ENCODE measurements at regions not wholly inside any gene's neighbourhood (a gene's known extent, or its start where the extent isn't known, plus 50 kb on each side); places are given as distances from the start of the nearest gene placed in this dataset.

DNA sequence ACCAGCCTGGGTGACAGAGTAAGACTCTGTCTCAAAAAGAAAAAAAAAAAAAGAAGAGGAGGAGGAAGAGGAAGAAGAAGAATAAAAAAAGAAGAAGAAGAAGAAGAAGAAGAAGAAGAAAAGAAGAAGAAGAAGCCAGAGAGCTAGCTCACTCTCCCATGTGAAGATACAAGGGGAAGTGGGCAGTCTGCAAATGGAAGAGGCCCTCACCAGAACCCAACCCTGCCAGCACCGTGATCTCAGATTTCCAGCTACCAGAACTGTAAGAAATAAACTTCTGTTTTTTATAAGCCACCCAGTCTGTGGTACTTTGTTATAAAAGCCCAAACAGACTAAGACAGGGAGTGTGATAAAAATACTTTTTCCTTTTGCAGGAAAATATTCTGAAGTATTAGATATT, 130.7 kb downstream of the ETNK1 start:
- Histone ChIP-seq H3K36me3 (ENCODE audit: control insufficient read depth, insufficient read depth, low read length) (no peaks in the 10 kb centered on the region), H3K27me3 (ENCODE audit: control insufficient read depth, insufficient read depth, low read length) (no peaks in the 10 kb centered on the region), H3K4me1 (ENCODE audit: control insufficient read depth, insufficient read depth, low read length) (no peaks in the 10 kb centered on the region), H3K4me3 (ENCODE audit: low read length) (no peak overlapping the region), H3K9me3 (ENCODE audit: control insufficient read depth, insufficient read depth, low read length) (no peaks in the 10 kb centered on the region), H3K27ac (ENCODE audit: low read length) (no peak overlapping the region)
- no peaks in the 10 kb centered on the region for H3K4me1 Mint-ChIP-seq
- H3K36me3 Mint-ChIP-seq = no peaks in the 10 kb centered on the region
- intact Hi-C loops (cut with micrococcal nuclease) = no loop called here
- WGBS (ENCODE audit: insufficient coverage) = 0% methylated on average over 1 of the region's 1 CpG
- peaks cover 3 to 4% of the 10 kb centered on the region in 2 donors for H3K9me3 Mint-ChIP-seq
- ATAC-seq (no peak), DNase-seq (no peak)
- H3K27me3 Mint-ChIP-seq (ENCODE audit: low read depth in 2 of 2) = no peaks in the 10 kb centered on the region
- H3K4me3 Mint-ChIP-seq = no peak overlapping the region
- no peak for TF ChIP-seq CTCF (IDR thresholded peaks at IDR 0.05)
- no peak overlapping the region for H3K27ac Mint-ChIP-seq

- 80% methylated on average over 7 of the region's 8 CpGs for WGBS (ENCODE audit: insufficient coverage)
- Histone ChIP-seq H3K4me3 (ENCODE audit: low read length) (no peak overlapping the region), H3K36me3 (ENCODE audit: control insufficient read depth, insufficient read depth, low read length) (no peaks in the 10 kb centered on the region), H3K9me3 (ENCODE audit: control insufficient read depth, insufficient read depth, low read length) (no peaks in the 10 kb centered on the region), H3K4me1 (ENCODE audit: control insufficient read depth, insufficient read depth, low read length) (no peaks in the 10 kb centered on the region), H3K27me3 (ENCODE audit: control insufficient read depth, insufficient read depth, low read length) (no peaks in the 10 kb centered on the region), H3K27ac (ENCODE audit: low read length) (no peak overlapping the region)
- Mint-ChIP-seq H3K4me1 (no peaks in the 10 kb centered on the region), H3K9me3 (no peaks in the 10 kb centered on the region), H3K27me3 (ENCODE audit: low read depth in 2 of 2) (no peaks in the 10 kb centered on the region), H3K27ac (no peak overlapping the region), H3K36me3 (no peaks in the 10 kb centered on the region), H3K4me3 (no peak overlapping the region)
- intact Hi-C loops (cut with micrococcal nuclease) = no loop called here
- DNase-seq = no peak
- no peak for TF ChIP-seq CTCF (IDR thresholded peaks at IDR 0.05)
- ATAC-seq = no peak
Observed at GRCh38 chr12:22759769-22760674, 135.1 kb downstream of the ETNK1 start.

- Histone ChIP-seq H3K27ac (ENCODE audit: low read length) (no peak overlapping the region), H3K27me3 (ENCODE audit: control insufficient read depth, insufficient read depth, low read length) (no peaks in the 10 kb centered on the region), H3K4me3 (ENCODE audit: low read length) (no peak overlapping the region), H3K4me1 (ENCODE audit: control insufficient read depth, insufficient read depth, low read length) (no peaks in the 10 kb centered on the region), H3K9me3 (ENCODE audit: control insufficient read depth, insufficient read depth, low read length) (no peaks in the 10 kb centered on the region), H3K36me3 (ENCODE audit: control insufficient read depth, insufficient read depth, low read length) (no peaks in the 10 kb centered on the region)
- no peak for TF ChIP-seq CTCF (IDR thresholded peaks at IDR 0.05)
- DNase-seq = no peak
- Mint-ChIP-seq H3K4me1 (no peaks in the 10 kb centered on the region), H3K27ac (no peak overlapping the region), H3K9me3 (no peaks in the 10 kb centered on the region), H3K27me3 (ENCODE audit: low read depth in 2 of 2) (peaks cover 0 to 3% of the 10 kb centered on the region in 2 donors), H3K36me3 (no peaks in the 10 kb centered on the region), H3K4me3 (no peak overlapping the region)
- no peak for ATAC-seq
- 86% methylated on average over 15 of the region's 15 CpGs for WGBS (ENCODE audit: insufficient coverage)
- intact Hi-C loops (cut with micrococcal nuclease) = no loop called here
Observed at GRCh38 chr12:22765421-22766130, 140.6 kb downstream of the ETNK1 start.
